ENCODE measurements at regions not wholly inside any gene's neighbourhood (a gene's known extent, or its start where the extent isn't known, plus 50 kb on each side); places are given as distances from the start of the nearest gene placed in this dataset.

DNA sequence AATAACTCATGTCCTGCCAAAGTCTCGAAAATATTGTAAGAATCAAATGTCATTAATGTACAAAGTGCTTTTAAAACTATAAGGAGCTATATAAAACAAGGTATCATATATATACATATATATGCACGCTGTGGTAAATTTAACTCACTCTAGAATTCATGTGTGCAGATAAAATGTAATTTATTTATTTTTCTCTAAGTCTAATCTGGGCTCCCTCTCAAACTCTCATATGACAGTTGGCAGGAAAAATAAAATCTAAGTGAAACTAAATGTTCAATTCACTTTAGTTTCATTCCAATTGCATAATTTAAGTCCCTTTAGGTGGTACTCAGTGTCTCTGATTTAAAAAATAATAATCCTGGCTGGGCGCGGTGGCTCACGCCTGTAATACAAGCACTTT is 372.0 kb upstream of the DAB1 start:
- ChIA-PET CTCF (no interaction called here), RAD21 (ENCODE audit: low non-redundant PET in 1 of 2, low total read pairs in 2 of 2, uncharacterized antibody in 2 of 2, unreplicated experiment in 2 of 2) (no interaction called here), POLR2A (no interaction called here)
- Histone ChIP-seq H3K79me2 (ENCODE audit: insufficient read depth, low read length) (no peaks in the 10 kb centered on the region), H3K4me3 (replicated peaks in 1 of 2; ENCODE audit: low read depth in 1 of 2, low read length in 2 of 2) (no peak overlapping the region), H3K27me3 (ENCODE audit: insufficient read depth, low read length) (no peaks in the 10 kb centered on the region), H3K4me1 (ENCODE audit: control insufficient read depth in 1 of 2, insufficient read depth in 2 of 2, low read length in 2 of 2) (no peaks in the 10 kb centered on the region), H2AFZ (ENCODE audit: low read depth, low read length, poor library complexity, severe bottlenecking) (no peak overlapping the region), H3K27ac (ENCODE audit: low read depth, low read length) (no peak overlapping the region), H3K4me2 (ENCODE audit: low read length) (no peak overlapping the region), H3K36me3 (ENCODE audit: control insufficient read depth in 1 of 2, insufficient read depth in 2 of 2, low read length in 2 of 2) (no peaks in the 10 kb centered on the region), H3K9ac (ENCODE audit: low read length) (no peak overlapping the region), H3K9me2 (ENCODE audit: insufficient read depth) (no peaks in the 10 kb centered on the region), H4K20me1 (ENCODE audit: insufficient read depth) (no peaks in the 10 kb centered on the region), H3K9me3 (ENCODE audit: control insufficient read depth in 1 of 2, insufficient read depth in 1 of 2, low read depth in 1 of 2, low read length in 2 of 2) (no peaks in the 10 kb centered on the region)
- no TSS peak for BruUV-seq (replicated peaks)
- no peak for DNase-seq (ENCODE audit: low read depth, low spot score)
- ATAC-seq: no peak
- intact Hi-C loops (cut with micrococcal nuclease): no loop called here
- TF ChIP-seq ZNF274 (IDR thresholded peaks at IDR 0.05; ENCODE audit: low read depth, low read length) (no peak), ZFX (IDR thresholded peaks at IDR 0.05) (no peak), POLR2AphosphoS5 (IDR thresholded peaks at IDR 0.05; ENCODE audit: low read depth, low read length) (no peak), YY1 (IDR thresholded peaks at IDR 0.05; ENCODE audit: extremely low read depth, insufficient replicate concordance, low read depth, low read length) (no peak), CEBPB (IDR thresholded peaks at IDR 0.05; ENCODE audit: low read depth) (no peak), POLR2A (IDR thresholded peaks at IDR 0.05; ENCODE audit: borderline replicate concordance, extremely low read depth, insufficient read depth, insufficient read length) (no peak), CBX3 (IDR thresholded peaks at IDR 0.05; ENCODE audit: low read depth) (no peak), TCF7L2 (IDR thresholded peaks at IDR 0.05; ENCODE audit: borderline replicate concordance, extremely low read depth, insufficient read depth, insufficient read length) (no peak), ELF1 (IDR thresholded peaks at IDR 0.05; ENCODE audit: borderline replicate concordance, low read depth) (no peak), EZH2 (IDR thresholded peaks at IDR 0.05) (no peak)

DNA sequence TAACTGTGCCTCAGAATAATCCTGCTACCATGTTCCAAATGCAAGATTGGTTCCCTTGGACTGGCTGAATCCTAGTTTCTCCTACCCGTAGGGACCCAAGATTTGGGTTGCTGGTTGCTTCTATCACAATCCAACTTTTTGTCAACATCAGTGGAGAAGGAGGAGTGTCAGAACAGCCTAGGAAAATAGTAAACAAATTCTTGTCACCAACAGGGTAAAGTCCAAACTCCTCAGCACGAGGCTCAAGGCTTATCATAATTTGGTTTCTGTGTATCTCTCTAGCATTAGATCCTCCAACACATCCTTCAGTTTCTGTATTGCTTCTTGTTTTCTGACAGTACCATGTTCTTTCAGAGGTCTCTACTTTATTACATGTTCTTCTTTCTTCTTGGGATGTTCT is 370.2 kb upstream of the DAB1 start:
- Histone ChIP-seq H3K4me2 (ENCODE audit: low read length) (no peak overlapping the region), H3K4me1 (ENCODE audit: control insufficient read depth in 1 of 2, insufficient read depth in 2 of 2, low read length in 2 of 2) (no peaks in the 10 kb centered on the region), H3K27me3 (ENCODE audit: insufficient read depth, low read length) (no peaks in the 10 kb centered on the region), H3K79me2 (ENCODE audit: insufficient read depth, low read length) (no peaks in the 10 kb centered on the region), H3K9me2 (ENCODE audit: insufficient read depth) (no peaks in the 10 kb centered on the region), H4K20me1 (ENCODE audit: insufficient read depth) (no peaks in the 10 kb centered on the region), H3K9me3 (ENCODE audit: control insufficient read depth in 1 of 2, insufficient read depth in 1 of 2, low read depth in 1 of 2, low read length in 2 of 2) (no peaks in the 10 kb centered on the region), H3K36me3 (ENCODE audit: control insufficient read depth in 1 of 2, insufficient read depth in 2 of 2, low read length in 2 of 2) (no peaks in the 10 kb centered on the region), H3K27ac (ENCODE audit: low read depth, low read length) (no peak overlapping the region), H3K9ac (ENCODE audit: low read length) (no peak overlapping the region), H3K4me3 (replicated peaks in 1 of 2; ENCODE audit: low read depth in 1 of 2, low read length in 2 of 2) (no peak overlapping the region), H2AFZ (ENCODE audit: low read depth, low read length, poor library complexity, severe bottlenecking) (no peak overlapping the region)
- RAD21 ChIA-PET (ENCODE audit: low non-redundant PET in 1 of 2, low total read pairs in 2 of 2, uncharacterized antibody in 2 of 2, unreplicated experiment in 2 of 2): no interaction called here
- ATAC-seq (no peak), DNase-seq (ENCODE audit: low read depth, low spot score) (no peak)
- no TSS peak for BruUV-seq (replicated peaks)
- CTCF ChIA-PET: no interaction called here
- intact Hi-C loops (cut with micrococcal nuclease): no loop called here
- POLR2A ChIA-PET: no interaction called here
- TF ChIP-seq SIN3A (IDR thresholded peaks at IDR 0.05; ENCODE audit: low read depth) (no peak), POLR2A (IDR thresholded peaks at IDR 0.05; ENCODE audit: borderline replicate concordance, extremely low read depth, insufficient read depth, insufficient read length) (no peak), FOSL1 (IDR thresholded peaks at IDR 0.05; ENCODE audit: low read depth) (no peak), CEBPB (IDR thresholded peaks at IDR 0.05; ENCODE audit: low read depth) (no peak), YY1 (IDR thresholded peaks at IDR 0.05; ENCODE audit: extremely low read depth, insufficient replicate concordance, low read depth, low read length) (no peak), SRF (IDR thresholded peaks at IDR 0.05; ENCODE audit: low read depth) (no peak)
- TF ChIP-seq, protein P1, sequence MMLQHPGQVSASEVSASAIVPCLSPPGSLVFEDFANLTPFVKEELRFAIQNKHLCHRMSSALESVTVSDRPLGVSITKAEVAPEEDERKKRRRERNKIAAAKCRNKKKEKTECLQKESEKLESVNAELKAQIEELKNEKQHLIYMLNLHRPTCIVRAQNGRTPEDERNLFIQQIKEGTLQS (IDR thresholded peaks at IDR 0.05): no peak
